OCI-LY1 (cell line): ENCODE measurements at regions not wholly inside any gene's neighbourhood (a gene's known extent, or its start where the extent isn't known, plus 50 kb on each side); places are given as distances from the start of the nearest gene placed in this dataset.

Experiments
- CTCF ChIP-seq: fragments of 200-600 bp; sonication (generic), shearing (Covaris generic); IDR thresholded peaks from 2 replicates; pipeline ENCODE4 v1.5.1; 2017; ENCODE audit warnings: mild to moderate bottlenecking, antibody characterized with exemption, low read length, moderate library complexity, mixed read lengths
- EZH2 ChIP-seq: fragments of 200-600 bp; sonication (generic), shearing (Covaris generic); IDR thresholded peaks from 2 replicates; pipeline ENCODE4 v1.8.0; 2017; ENCODE audit warnings: borderline replicate concordance, mixed run types, mild to moderate bottlenecking, antibody characterized with exemption, low read length, moderate library complexity, mixed read lengths

- TF ChIP-seq CTCF, result no peak
- no peak for TF ChIP-seq EZH2
Measured at GRCh38 chr3:27859821-27860220, 137.7 kb upstream of the EOMES start.
